GM19452 (cell line): ENCODE measurements at regions not wholly inside any gene's neighbourhood (a gene's known extent, or its start where the extent isn't known, plus 50 kb on each side); places are given as distances from the start of the nearest gene placed in this dataset.

ENCODE experiments used
- ATAC-seq: cut with Tn5 transposase; IDR thresholded peaks from one replicate; pipeline ENCODE4 v1.9.1; 2021; ENCODE audit not compliant: unreplicated experiment

GRCh38 chr1:228985661-228986060, 250.4 kb downstream of the RHOU start:
- no peak for ATAC-seq

GRCh38 chr1:228986093-228986904, 251.0 kb downstream of the RHOU start:
- ATAC-seq = no peak

GRCh38 chr1:228987286-228987685, 252.0 kb downstream of the RHOU start:
- ATAC-seq = no peak

DNA sequence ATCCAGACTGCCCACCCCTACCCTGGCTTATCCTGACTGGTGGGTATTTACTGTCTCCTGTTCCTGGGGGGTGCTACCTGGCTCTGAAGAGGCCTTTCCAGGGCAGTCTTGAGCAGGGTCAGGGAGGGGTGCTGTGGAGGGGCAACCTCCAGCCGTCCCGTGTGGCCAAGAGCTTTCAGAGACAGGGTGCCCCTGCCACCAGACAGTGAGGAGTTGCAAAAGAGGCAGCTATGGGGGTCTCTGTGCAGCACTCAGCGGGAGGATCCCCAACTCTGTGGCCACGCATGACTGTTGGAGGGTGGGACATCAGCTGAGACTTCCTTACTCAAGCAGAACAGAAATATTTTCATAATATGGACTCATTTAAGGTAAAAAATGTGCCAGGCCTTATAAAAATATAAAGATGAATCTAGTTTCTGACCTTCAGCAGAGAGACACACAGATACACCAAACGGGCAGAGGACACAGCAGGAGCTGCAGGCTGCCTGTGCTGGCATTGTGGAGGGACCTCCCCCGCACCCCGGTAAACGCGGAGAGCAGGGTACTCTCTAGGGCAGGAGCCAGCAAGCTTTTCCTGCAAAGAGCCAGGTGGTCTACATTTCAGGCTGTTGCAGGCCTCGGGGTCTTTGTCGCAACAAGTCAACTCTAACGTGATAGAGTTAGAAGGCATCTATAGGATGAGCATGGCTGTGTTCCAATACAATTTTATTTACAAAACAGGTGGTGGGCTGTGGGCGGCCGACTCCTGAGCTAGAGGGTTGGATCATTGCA, 252.6 kb downstream of the RHOU start:
- no peak for ATAC-seq

GRCh38 chr1:228988664-228989063, 253.4 kb downstream of the RHOU start:
- ATAC-seq = no peak

- no peak for ATAC-seq
Observed at GRCh38 chr1:228989176-228989575, 253.9 kb downstream of the RHOU start.

- ATAC-seq = no peak
Observed at GRCh38 chr1:228989676-228989991, 254.4 kb downstream of the RHOU start.

GRCh38 chr1:228989992-228990827, 254.9 kb downstream of the RHOU start:
- no peak for ATAC-seq

- ATAC-seq = no peak
Observed at GRCh38 chr1:228990906-228991569, 255.8 kb downstream of the RHOU start.

- ATAC-seq = no peak
Observed at GRCh38 chr1:228992044-228992443, 256.8 kb downstream of the RHOU start.

DNA sequence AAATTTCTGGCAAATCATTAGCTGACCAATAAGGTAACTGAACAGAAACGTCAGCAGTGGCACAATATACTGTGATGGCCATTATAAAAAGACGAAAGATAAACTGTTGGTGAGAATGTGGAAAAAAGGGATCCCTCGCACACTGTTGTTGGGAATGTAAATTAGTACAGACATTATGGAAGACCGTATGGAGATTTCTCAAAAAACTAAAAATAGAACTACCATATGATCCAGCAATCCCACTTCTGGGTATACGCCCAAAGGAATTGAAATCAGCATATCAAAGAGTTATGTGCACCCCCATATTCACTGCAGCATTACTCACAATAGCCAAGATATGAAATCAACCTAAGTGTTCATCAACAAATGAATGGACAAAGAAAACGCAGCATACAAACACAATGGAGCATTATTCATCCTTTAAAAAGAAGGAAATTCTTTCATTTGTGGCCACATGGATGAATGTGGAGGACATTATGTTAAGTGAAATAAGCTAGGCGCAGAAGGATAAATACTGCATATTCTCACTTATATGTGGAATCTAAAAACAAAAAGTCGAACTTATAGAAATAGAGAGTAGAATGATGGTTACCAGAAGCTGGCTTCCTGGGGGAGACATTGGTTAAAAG, 257.7 kb downstream of the RHOU start:
- no peak for ATAC-seq

GRCh38 chr1:228994676-228995594, 259.7 kb downstream of the RHOU start:
- ATAC-seq = no peak

DNA sequence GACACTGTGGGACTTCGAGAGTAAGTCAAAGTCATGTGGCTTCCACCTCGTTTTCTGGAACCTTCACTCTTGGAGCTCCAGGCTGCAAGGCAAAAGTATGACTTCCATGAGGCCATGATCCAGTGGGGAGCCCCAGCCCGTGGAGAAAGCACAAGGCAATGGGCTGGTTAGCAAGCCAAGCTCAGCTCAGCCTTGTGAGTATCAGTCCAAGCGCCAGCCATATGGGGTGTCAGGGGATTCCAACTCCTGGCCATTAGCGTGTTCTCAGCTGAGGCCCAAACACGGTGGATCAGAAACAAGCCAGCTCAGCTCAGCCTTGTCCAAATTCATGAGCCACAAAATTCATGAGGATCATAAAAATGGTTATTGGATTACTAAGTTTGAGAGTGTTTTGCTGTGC, 261.0 kb downstream of the RHOU start:
- no peak for ATAC-seq

DNA sequence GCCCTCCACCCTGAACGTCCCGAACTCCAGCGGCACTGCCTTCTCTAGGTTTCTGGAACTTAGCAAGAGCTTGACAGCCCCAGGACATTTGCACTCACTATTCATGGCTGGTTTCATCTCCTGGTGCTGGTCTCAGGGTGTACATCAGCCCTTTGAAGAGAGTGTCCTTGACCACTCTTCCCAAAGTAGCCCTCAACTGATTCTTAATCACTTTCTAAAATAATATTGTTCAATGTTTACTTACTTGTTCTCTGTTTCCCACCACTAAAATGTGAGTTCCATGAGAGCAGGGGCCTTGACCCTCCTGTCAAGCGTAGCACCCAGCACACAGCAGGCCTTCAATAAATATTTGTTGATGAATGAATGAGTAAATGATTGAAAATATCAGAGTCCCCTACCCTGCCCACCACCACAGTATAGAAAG, 262.5 kb downstream of the RHOU start:
- ATAC-seq = no peak

DNA sequence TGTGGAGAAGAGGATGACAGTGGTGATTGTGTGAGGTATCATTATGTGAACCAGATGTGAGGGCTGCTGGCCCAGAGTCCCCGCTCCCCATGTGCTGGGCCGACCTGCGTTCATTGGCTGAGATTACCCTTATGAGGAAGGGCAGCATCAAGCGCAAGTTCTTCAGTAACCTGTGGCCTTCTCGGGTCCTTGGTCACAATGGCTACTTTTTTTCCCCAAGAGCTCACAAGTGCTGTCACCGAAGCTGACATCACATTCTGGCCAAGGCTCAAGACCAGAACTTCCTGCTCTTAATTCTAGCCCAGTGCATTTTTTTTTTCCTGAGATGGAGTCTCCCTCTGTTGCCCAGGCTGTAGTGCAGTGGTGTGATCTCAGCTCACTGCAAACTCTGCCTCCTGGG, 262.9 kb downstream of the RHOU start:
- ATAC-seq = no peak

DNA sequence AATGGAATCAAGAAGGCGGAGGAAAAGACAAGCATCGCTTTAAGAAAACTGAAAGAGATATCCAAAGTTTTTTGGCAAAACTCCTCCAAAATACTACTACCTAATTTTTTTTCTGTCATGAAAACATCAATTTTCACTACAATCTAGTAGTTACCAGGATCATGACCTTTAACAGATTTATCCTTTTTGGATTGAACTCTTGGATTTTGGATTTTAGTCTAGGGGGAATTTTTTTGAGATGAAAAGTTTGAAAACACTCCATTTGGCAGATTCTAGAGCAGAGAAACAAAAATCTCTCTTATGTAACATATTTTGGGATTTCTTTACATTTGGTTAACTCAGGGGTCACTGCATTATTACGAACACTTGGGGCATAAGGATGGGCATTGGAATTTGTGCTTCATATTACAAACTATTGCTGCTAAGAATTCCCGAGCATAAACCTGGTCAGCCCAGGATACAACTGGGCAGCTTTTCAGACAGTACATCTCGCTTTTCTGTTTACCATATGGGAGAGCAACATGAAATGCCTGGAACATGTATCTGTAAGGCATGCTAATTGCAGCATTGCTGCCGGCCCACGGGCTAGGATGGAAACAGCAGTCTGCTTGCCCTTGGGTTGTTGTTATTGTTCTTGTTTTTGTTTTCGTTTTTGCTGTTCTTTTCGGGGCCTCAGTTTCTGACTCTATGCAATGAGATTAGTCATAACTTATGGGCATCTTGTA, 264.3 kb downstream of the RHOU start:
- no peak for ATAC-seq

DNA sequence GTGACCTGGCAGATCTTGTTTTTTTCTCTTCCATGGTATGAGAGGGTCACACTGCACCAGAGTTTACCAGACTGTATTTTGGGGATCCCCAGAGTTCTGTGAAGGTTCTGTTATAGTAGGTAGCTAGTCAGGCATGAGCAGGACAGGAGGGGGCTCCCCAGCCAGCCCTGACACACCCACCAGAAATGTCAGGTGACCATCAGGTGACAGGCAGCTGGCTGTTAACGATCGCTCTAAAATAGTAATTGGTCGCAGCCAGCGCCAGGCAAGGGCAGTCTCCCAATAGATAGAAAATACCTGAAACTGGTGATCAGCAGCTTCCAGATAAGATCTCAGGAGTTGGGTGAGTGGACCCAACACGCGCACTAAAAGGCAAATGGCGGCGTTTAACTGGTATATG, 264.9 kb downstream of the RHOU start:
- no peak for ATAC-seq

DNA sequence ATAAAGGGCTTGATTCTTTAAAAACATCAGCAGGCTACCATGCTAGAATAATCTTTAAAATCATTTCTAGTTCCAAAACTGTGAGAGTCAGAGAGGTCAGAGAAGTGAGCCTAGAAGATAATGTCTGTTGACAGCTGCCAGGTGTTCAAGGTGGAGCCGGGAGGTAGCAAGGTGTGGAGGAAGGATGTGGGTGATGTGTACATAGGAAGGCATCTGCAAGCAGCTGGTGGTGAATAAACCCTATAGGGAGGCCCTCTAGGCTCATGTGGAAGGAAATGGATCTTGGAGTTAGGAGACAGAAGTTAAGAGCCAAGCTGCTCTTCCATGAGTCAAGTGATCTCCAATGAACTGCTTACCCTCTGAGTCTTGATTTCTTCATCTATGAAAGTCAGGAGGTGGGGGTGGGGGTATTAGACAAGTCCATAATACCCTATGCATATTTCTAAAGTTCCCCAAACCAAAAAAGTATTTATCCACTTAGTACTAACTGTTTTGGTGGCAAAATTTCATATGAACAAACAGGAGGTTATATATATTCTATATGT, 266.3 kb downstream of the RHOU start:
- no peak for ATAC-seq

GRCh38 chr1:229002037-229002436, 266.8 kb downstream of the RHOU start:
- no peak for ATAC-seq
